Muscle layer of colon (tissue), 2 donors: ENCODE measurements at regions not wholly inside any gene's neighbourhood (a gene's known extent, or its start where the extent isn't known, plus 50 kb on each side); places are given as distances from the start of the nearest gene placed in this dataset.
"Not testable (repeated sequence)": the region's sequence is repeated elsewhere in the genome, so short reads cannot be mapped to it uniquely, and the experiment has no call there.

Experiments
- H3K27ac ChIP-seq: one replicate; pipeline ENCODE4 v1.7.0; 2013; ENCODE audit warnings: low read depth, mild to moderate bottlenecking, low read length, moderate library complexity
- H3K27me3 ChIP-seq, 2 donors: one replicate each; pipeline ENCODE4 v1.7.0; 2013; ENCODE audit warnings: low read length in 2 of 2, mild to moderate bottlenecking in 2 of 2; ENCODE audit not compliant: insufficient read depth in 2 of 2, control insufficient read depth in 1 of 2
- H3K36me3 ChIP-seq: one replicate; pipeline ENCODE4 v1.7.0; 2013; ENCODE audit warnings: mild to moderate bottlenecking, low read length; ENCODE audit not compliant: insufficient read depth
- H3K4me1 ChIP-seq: one replicate; pipeline ENCODE4 v1.7.0; 2013; ENCODE audit warnings: mild to moderate bottlenecking, low read length; ENCODE audit not compliant: insufficient read depth
- H3K4me3 ChIP-seq, 2 donors: one replicate each; pipeline ENCODE4 v1.7.0; 2013; ENCODE audit warnings: low read length in 2 of 2, low read depth in 1 of 2, mild to moderate bottlenecking in 1 of 2, moderate library complexity in 1 of 2
- H3K9ac ChIP-seq: one replicate; pipeline ENCODE4 v1.7.0; 2013; ENCODE audit warnings: low read length
- H3K9me3 ChIP-seq: one replicate; pipeline ENCODE4 v1.7.0; 2013; ENCODE audit warnings: mild to moderate bottlenecking, low read length
- donor health status: abdominal sarcoma.
- donor health status: Adenocarcinoma of cecum.

GRCh38 chr6:74273541-74273940 lies 577.5 kb downstream of the CD109 start:
- H3K36me3 ChIP-seq = no peaks in the 10 kb centered on the region
- H3K27me3 ChIP-seq = no peaks in the 10 kb centered on the region
- H3K9me3 ChIP-seq = no peaks in the 10 kb centered on the region
- H3K9ac ChIP-seq = no peak overlapping the region
- H3K4me1 ChIP-seq = peaks cover 7% of the 10 kb centered on the region
- no peak overlapping the region for H3K4me3 ChIP-seq
- H3K27ac ChIP-seq = no peak overlapping the region

DNA sequence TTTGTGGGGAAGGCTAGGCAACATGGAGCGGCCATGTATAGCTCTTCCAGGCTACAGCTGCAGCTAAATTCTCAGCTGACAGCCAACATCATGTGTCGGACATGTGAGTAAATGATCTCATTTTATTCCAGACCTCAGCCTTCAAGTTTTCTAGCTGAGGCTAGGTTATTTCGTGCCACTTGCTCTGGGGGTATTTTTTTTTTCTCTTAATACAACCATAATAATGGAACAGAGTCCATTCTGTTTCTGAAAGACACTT lies 573.5 kb downstream of the CD109 start:
- H3K9ac ChIP-seq = no peak overlapping the region
- no peak overlapping the region for H3K27ac ChIP-seq
- H3K4me3 ChIP-seq = no peak overlapping the region
- no peaks in the 10 kb centered on the region for H3K4me1 ChIP-seq
- no peaks in the 10 kb centered on the region for H3K36me3 ChIP-seq
- H3K9me3 ChIP-seq = no peaks in the 10 kb centered on the region
- H3K27me3 ChIP-seq = no peaks in the 10 kb centered on the region

- no peaks in the 10 kb centered on the region for H3K4me1 ChIP-seq
- no peaks in the 10 kb centered on the region for H3K27me3 ChIP-seq
- H3K4me3 ChIP-seq = no peak overlapping the region
- H3K9me3 ChIP-seq = no peaks in the 10 kb centered on the region
- no peak overlapping the region for H3K27ac ChIP-seq
- H3K36me3 ChIP-seq = no peaks in the 10 kb centered on the region
- H3K9ac ChIP-seq = no peak overlapping the region
Measured at GRCh38 chr6:74268815-74269599, 573.0 kb downstream of the CD109 start.

DNA sequence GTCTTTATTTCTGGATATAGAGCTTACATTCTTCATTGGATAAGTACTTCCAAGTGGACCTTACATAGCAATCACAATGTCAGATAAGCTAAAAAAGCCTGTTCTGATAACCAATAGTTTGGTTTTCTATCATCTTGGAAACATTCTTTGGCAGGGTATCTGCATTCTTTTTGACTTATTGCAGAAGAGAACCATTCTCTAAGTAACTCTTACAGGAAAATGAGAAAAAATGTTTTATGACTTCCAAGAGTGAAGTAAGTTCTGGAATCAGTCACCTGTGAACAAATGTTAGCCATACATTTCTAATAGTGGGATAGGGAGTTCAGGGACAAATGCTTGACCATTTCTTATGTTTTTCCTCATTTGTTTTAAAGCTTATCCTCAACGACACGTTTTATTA lies 564.0 kb downstream of the CD109 start:
- H3K27me3 ChIP-seq = no peaks in the 10 kb centered on the region
- peaks cover 7% of the 10 kb centered on the region for H3K4me1 ChIP-seq
- H3K9me3 ChIP-seq = no peaks in the 10 kb centered on the region
- H3K9ac ChIP-seq = no peak overlapping the region
- no peak overlapping the region for H3K27ac ChIP-seq
- no peak overlapping the region for H3K4me3 ChIP-seq
- no peaks in the 10 kb centered on the region for H3K36me3 ChIP-seq

- H3K27ac ChIP-seq = no peak overlapping the region
- no peaks in the 10 kb centered on the region for H3K36me3 ChIP-seq
- no peaks in the 10 kb centered on the region for H3K9me3 ChIP-seq
- no peaks in the 10 kb centered on the region for H3K27me3 ChIP-seq
- no peak overlapping the region for H3K9ac ChIP-seq
- peaks cover 10% of the 10 kb centered on the region for H3K4me1 ChIP-seq
- no peak overlapping the region for H3K4me3 ChIP-seq
Measured at GRCh38 chr6:74256781-74257180, 560.8 kb downstream of the CD109 start.

DNA sequence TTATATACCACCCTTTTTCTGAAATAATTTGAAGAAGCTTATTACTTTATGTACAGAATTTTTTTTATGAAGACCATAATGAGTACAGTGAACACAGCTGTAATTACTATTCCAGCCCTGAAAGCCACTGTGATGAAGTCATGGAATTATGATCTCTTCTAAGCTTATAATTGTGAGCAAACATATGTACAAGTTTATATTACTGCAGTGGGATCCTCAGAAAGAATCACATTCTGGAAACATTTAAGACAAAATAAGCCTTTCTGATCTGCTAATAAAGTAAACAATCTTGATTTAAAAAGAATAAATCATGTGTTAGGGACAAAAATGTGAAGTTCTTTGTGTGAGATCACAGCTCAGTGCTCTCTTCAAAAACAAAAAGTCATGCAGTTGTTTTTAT lies 560.4 kb downstream of the CD109 start:
- H3K9me3 ChIP-seq = no peaks in the 10 kb centered on the region
- H3K4me1 ChIP-seq = peaks cover 14% of the 10 kb centered on the region
- no peaks in the 10 kb centered on the region for H3K27me3 ChIP-seq
- no peaks in the 10 kb centered on the region for H3K36me3 ChIP-seq
- H3K4me3 ChIP-seq = no peak overlapping the region
- no peak overlapping the region for H3K27ac ChIP-seq
- no peak overlapping the region for H3K9ac ChIP-seq

DNA sequence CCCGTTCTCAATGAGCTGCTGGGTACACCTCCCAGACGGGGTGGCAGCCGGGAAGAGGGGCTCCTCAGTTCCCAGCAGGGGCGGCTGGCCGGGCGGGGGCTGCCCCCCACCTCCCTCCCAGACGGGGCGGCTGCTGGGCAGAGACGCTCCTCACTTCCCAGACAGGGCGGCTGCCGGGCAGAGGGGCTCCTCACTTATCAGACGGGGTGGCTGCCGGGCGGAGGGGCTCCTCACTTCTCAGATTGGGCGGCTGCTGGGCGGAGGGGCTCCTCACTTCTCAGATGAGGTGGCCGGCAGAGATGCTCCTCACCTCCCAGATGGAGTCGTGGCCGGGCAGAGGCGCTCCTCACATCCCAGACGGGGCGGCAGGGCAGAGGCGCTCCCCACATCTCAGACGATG lies 559.0 kb downstream of the CD109 start:
- not testable (repeated sequence) for H3K9me3 ChIP-seq

DNA sequence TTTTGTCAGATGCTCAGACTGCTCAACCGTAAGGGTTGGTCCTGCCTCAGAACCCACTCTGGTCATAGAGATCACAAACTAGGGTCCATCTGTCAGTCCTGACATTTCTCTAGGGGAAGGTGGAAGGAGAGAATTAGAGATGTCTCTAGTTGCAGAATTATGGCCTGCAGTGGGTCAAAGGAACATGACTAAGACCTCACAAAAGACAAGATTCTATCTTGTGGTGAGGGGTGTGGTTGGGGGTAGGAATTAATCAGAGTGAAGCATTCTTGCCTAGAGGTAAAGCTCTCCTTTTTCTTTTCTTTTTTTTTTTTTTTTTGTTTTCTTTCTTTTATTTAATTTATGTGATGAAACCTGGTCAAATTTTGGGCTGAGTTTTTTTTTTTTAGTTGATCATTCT lies 558.1 kb downstream of the CD109 start:
- not testable (repeated sequence) for H3K27ac ChIP-seq, H3K4me3 ChIP-seq, H3K9me3 ChIP-seq, H3K9ac ChIP-seq, H3K36me3 ChIP-seq, H3K27me3 ChIP-seq
- peaks cover 15% of the 10 kb centered on the region for H3K4me1 ChIP-seq

More for the DNA sequence above, 559.0 kb downstream of the CD109 start:
- not testable (repeated sequence) for H3K27me3 ChIP-seq, H3K36me3 ChIP-seq, H3K27ac ChIP-seq, H3K9ac ChIP-seq, H3K4me3 ChIP-seq
- peaks cover 15% of the 10 kb centered on the region for H3K4me1 ChIP-seq

DNA sequence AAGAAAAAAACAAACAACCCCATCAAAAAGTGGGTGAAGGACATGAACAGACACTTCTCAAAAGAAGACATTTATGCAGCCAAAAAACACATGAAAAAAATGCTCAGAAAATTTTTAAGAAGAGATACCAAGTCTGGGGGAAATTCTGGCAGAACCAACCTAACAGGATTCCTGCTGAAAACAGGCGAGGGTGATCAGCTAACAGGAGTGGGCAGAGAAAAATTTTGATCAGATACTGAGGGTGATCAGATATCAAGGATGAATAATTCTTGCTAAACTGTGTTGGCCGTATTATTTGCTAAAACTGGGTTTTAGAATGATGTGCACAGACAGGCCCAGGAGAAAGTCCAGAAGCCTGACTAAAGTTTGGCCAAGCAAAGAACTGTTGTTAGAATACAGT lies 557.3 kb downstream of the CD109 start:
- no peaks in the 10 kb centered on the region for H3K9me3 ChIP-seq
- H3K9ac ChIP-seq = no peak overlapping the region
- H3K36me3 ChIP-seq = no peaks in the 10 kb centered on the region
- H3K4me1 ChIP-seq = peaks cover 15% of the 10 kb centered on the region
- H3K27ac ChIP-seq = no peak overlapping the region
- no peaks in the 10 kb centered on the region for H3K27me3 ChIP-seq
- H3K4me3 ChIP-seq = no peak overlapping the region

DNA sequence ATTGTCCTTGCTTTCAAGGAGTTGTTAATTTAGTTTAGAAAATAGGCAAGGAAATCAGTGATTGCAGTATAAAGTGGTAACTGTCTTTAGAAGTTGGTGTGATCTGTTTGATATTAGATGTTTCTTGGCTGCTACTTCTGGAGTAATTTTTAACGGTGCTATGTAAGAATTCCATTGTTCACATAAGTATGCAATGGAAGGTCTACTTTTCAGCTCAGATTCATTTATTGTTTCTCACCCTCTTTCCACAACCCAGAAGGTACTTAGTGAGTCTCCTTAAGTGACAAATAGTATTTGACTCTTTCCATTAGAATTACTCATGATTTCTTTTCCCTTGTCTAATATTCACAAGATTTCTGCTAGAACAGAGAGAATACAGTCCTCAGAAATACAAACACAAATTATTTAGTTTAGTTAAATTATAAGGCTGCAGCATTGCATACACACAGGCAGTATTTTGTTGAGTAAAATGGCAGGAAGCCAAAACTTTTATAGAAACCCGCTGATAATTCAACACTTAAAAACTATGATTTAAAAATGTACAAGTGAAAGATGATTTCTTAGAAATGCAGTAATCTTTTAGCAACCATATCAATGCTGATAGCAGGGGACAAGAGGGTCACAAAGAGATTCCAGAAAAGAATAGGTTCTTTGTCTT lies 554.3 kb downstream of the CD109 start:
- no peak overlapping the region for H3K27ac ChIP-seq
- H3K4me3 ChIP-seq = no peak overlapping the region
- H3K9me3 ChIP-seq = no peaks in the 10 kb centered on the region
- peaks cover 8% of the 10 kb centered on the region for H3K4me1 ChIP-seq
- H3K27me3 ChIP-seq = no peaks in the 10 kb centered on the region
- H3K36me3 ChIP-seq = no peaks in the 10 kb centered on the region
- no peak overlapping the region for H3K9ac ChIP-seq

DNA sequence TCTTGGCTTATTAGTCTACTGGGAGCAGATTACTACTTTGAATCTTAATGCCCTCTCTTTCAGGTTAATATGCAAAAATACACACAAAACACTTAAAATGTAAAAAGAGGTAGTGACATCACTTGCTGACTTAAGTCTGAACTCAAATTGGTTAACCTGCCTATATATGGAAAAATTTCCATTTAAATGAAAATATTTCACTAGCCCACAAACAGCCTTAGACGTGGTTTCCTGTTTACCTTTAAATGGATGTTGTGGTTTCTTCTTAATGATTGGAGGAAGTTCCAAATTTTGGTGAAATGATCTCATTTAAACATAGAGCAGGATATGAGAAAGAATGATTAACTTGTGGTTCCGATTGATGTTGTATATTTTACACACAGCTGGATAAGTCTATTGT lies 553.7 kb downstream of the CD109 start:
- Histone ChIP-seq H3K9me3 (no peaks in the 10 kb centered on the region), H3K9ac (no peak overlapping the region), H3K4me1 (peaks cover 8% of the 10 kb centered on the region), H3K4me3 (no peak overlapping the region), H3K27ac (no peak overlapping the region), H3K36me3 (no peaks in the 10 kb centered on the region), H3K27me3 (no peaks in the 10 kb centered on the region)

- H3K9ac ChIP-seq = no peak overlapping the region
- H3K4me3 ChIP-seq = no peak overlapping the region
- no peaks in the 10 kb centered on the region for H3K9me3 ChIP-seq
- no peak overlapping the region for H3K27ac ChIP-seq
- H3K27me3 ChIP-seq = no peaks in the 10 kb centered on the region
- peaks cover 8% of the 10 kb centered on the region for H3K4me1 ChIP-seq
- no peaks in the 10 kb centered on the region for H3K36me3 ChIP-seq
Measured at GRCh38 chr6:74248966-74249365, 553.0 kb downstream of the CD109 start.
